DND-41 (cell line): ENCODE measurements at regions not wholly inside any gene's neighbourhood (a gene's known extent, or its start where the extent isn't known, plus 50 kb on each side); places are given as distances from the start of the nearest gene placed in this dataset.

Source experiments
- ATAC-seq: fragments of 200-7000 bp; cut with Tn5 transposase; 3 replicates; pipeline ENCODE4 v1.9.1; 2021; ENCODE audit warnings: low read depth; ENCODE audit not compliant: insufficient read depth
- DNase-seq: peaks from one replicate; pipeline ENCODE4 v3.0.0-alpha.2; 2020
- H2AFZ ChIP-seq: 2 replicates; pipeline ENCODE4 v1.6.0; 2012; ENCODE audit warnings: low read depth, low read length
- H3K27ac ChIP-seq: 2 replicates; pipeline ENCODE4 v1.5.1; 2012; ENCODE audit warnings: low read length, inconsistent platforms
- H3K27me3 ChIP-seq: fragments of 200-600 bp; sonication (generic); 2 replicates; pipeline ENCODE4 v1.6.0; 2012; ENCODE audit warnings: low read length, mild to moderate bottlenecking, inconsistent platforms; ENCODE audit not compliant: insufficient read depth, poor library complexity
- H3K36me3 ChIP-seq: 2 replicates; pipeline ENCODE4 v1.5.1; 2012; ENCODE audit warnings: low read length, inconsistent platforms; ENCODE audit not compliant: insufficient read depth
- H3K4me1 ChIP-seq: 2 replicates; pipeline ENCODE4 v1.5.1; 2012; ENCODE audit warnings: mild to moderate bottlenecking, low read length; ENCODE audit not compliant: insufficient read depth
- H3K4me2 ChIP-seq: 2 replicates; pipeline ENCODE4 v1.6.0; 2012; ENCODE audit warnings: mild to moderate bottlenecking, moderate library complexity, low read length, inconsistent platforms; ENCODE audit not compliant: insufficient read depth
- H3K4me3 ChIP-seq, 2 experiments: fragments of 200-600 bp in 1 of 2; shearing (Covaris generic) in 1 of 2; 2 replicates each; pipeline ENCODE4 v1.5.1; 2012 to 2016; ENCODE audit warnings: inconsistent platforms in 2 of 2, low read length in 2 of 2, mild to moderate bottlenecking in 2 of 2, low read depth in 1 of 2, moderate library complexity in 1 of 2
- H3K79me2 ChIP-seq: 2 replicates; pipeline ENCODE4 v1.6.0; 2012; ENCODE audit warnings: low read length, inconsistent platforms; ENCODE audit not compliant: insufficient read depth
- H3K9ac ChIP-seq: 2 replicates; pipeline ENCODE4 v1.6.0; 2012; ENCODE audit warnings: low read depth, mild to moderate bottlenecking, inconsistent platforms, low read length, moderate library complexity
- H3K9me3 ChIP-seq: 2 replicates; pipeline ENCODE4 v1.5.1; 2012; ENCODE audit warnings: low read length, moderate library complexity, mild to moderate bottlenecking, inconsistent platforms; ENCODE audit not compliant: insufficient read depth, severe bottlenecking
- H4K20me1 ChIP-seq: 2 replicates; pipeline ENCODE4 v1.6.0; 2012; ENCODE audit warnings: low read length; ENCODE audit not compliant: insufficient read depth
- CTCF ChIP-seq: IDR thresholded peaks from 2 replicates; pipeline ENCODE4 v1.5.1; 2012; ENCODE audit warnings: borderline replicate concordance, low read length, moderate library complexity, mild to moderate bottlenecking; ENCODE audit not compliant: poor library complexity, severe bottlenecking; ENCODE audit errors: extremely low read depth
- EZH2 ChIP-seq: IDR thresholded peaks from 3 replicates; pipeline ENCODE4 v1.6.1; 2012; ENCODE audit warnings: borderline replicate concordance, low read depth, mild to moderate bottlenecking, moderate library complexity, low read length, inconsistent platforms; ENCODE audit not compliant: severe bottlenecking

- DNase-seq = no peak
- H3K27me3 ChIP-seq = no peaks in the 10 kb centered on the region
- no peaks in the 10 kb centered on the region for H4K20me1 ChIP-seq
- no peak overlapping the region for H2AFZ ChIP-seq
- H3K36me3 ChIP-seq = no peaks in the 10 kb centered on the region
- no peak overlapping the region for H3K9ac ChIP-seq
- H3K4me1 ChIP-seq = no peaks in the 10 kb centered on the region
- no peaks in the 10 kb centered on the region for H3K79me2 ChIP-seq
- ATAC-seq = no peak
- H3K9me3 ChIP-seq = no peaks in the 10 kb centered on the region
- no peak overlapping the region for H3K4me2 ChIP-seq
- H3K27ac ChIP-seq = no peak overlapping the region
- TF ChIP-seq EZH2 (no peak), CTCF (no peak)
- H3K4me3 ChIP-seq = no peak overlapping the region
Observed at GRCh38 chr10:130232166-130233034, 96.2 kb downstream of the GLRX3 start.

- no peak overlapping the region for H3K4me3 ChIP-seq
- H3K27me3 ChIP-seq = no peaks in the 10 kb centered on the region
- no peaks in the 10 kb centered on the region for H3K36me3 ChIP-seq
- no peak overlapping the region for H3K9ac ChIP-seq
- H3K4me1 ChIP-seq = no peaks in the 10 kb centered on the region
- H3K27ac ChIP-seq = no peak overlapping the region
- H3K4me2 ChIP-seq = no peak overlapping the region
- DNase-seq (no peak), ATAC-seq (no peak)
- no peaks in the 10 kb centered on the region for H3K79me2 ChIP-seq
- no peak overlapping the region for H2AFZ ChIP-seq
- no peak for TF ChIP-seq EZH2
- TF ChIP-seq CTCF = no peak
- H4K20me1 ChIP-seq = no peaks in the 10 kb centered on the region
- no peaks in the 10 kb centered on the region for H3K9me3 ChIP-seq
Observed at GRCh38 chr10:130233035-130233360, 96.8 kb downstream of the GLRX3 start.

- DNase-seq (no peak), ATAC-seq (no peak)
- H4K20me1 ChIP-seq = no peaks in the 10 kb centered on the region
- no peaks in the 10 kb centered on the region for H3K4me1 ChIP-seq
- H3K9ac ChIP-seq = no peak overlapping the region
- H2AFZ ChIP-seq = no peak overlapping the region
- TF ChIP-seq EZH2 (no peak), CTCF (no peak)
- H3K27ac ChIP-seq = no peak overlapping the region
- H3K4me3 ChIP-seq = no peak overlapping the region
- no peak overlapping the region for H3K4me2 ChIP-seq
- H3K27me3 ChIP-seq = no peaks in the 10 kb centered on the region
- no peaks in the 10 kb centered on the region for H3K36me3 ChIP-seq
- H3K9me3 ChIP-seq = no peaks in the 10 kb centered on the region
- no peaks in the 10 kb centered on the region for H3K79me2 ChIP-seq
Observed at GRCh38 chr10:130233426-130233825, 97.2 kb downstream of the GLRX3 start.
